H1 (cell line): ENCODE measurements at regions not wholly inside any gene's neighbourhood (a gene's known extent, or its start where the extent isn't known, plus 50 kb on each side); places are given as distances from the start of the nearest gene placed in this dataset.

ENCODE experiments used
- CTCF ChIA-PET: fragments of 300-600 bp; sonication (Branson Sonifier 250); formaldehyde crosslinking; loops from one replicate; lab custom pipeline; 2021; ENCODE audit not compliant: partially characterized antibody; lab: Charles Lee
- POLR2A ChIA-PET: fragments of 300-600 bp; sonication (Branson Sonifier 250); formaldehyde crosslinking; loops from one replicate; lab custom pipeline; 2021; ENCODE audit warnings: inconsistent platforms; ENCODE audit not compliant: partially characterized antibody; lab: Charles Lee
- DNase-seq, 2 experiments: peaks; one replicate each; pipeline versions ENCODE4 v3.0.0 to v3.0.0-alpha.2; 2010 to 2022; ENCODE audit warnings: low spot score in 2 of 2, low read depth in 1 of 2, mixed read lengths in 1 of 2
- FAIRE-seq: peaks from 2 replicates; lab custom pipeline; 2011; peaks lifted over from hg19 to GRCh38; lab: Jason Lieb, UNC
- H2AFZ ChIP-seq: 2 replicates; pipeline ENCODE4 v1.8.1; 2012; ENCODE audit warnings: low read length, inconsistent platforms
- H2AK5ac ChIP-seq: 2 replicates; pipeline ENCODE4 v1.6.1; 2013; ENCODE audit warnings: low read depth, low read length
- H2BK120ac ChIP-seq: replicated peaks from 2 replicates; pipeline ENCODE3; 2013; ENCODE audit warnings: low read depth, low read length, inconsistent platforms
- H2BK12ac ChIP-seq: 2 replicates; pipeline ENCODE4 v1.6.1; 2013; ENCODE audit warnings: low read depth, low read length
- H2BK15ac ChIP-seq: 2 replicates; pipeline ENCODE4 v1.6.1; 2013; ENCODE audit warnings: low read length
- H2BK20ac ChIP-seq: 2 replicates; pipeline ENCODE4 v1.6.1; 2013; ENCODE audit warnings: low read length
- H2BK5ac ChIP-seq: 2 replicates; pipeline ENCODE4 v1.6.1; 2013; ENCODE audit warnings: low read depth, low read length
- H3K14ac ChIP-seq: 2 replicates; pipeline ENCODE4 v1.6.1; 2013; ENCODE audit warnings: inconsistent platforms; ENCODE audit not compliant: insufficient read length
- H3K18ac ChIP-seq: 2 replicates; pipeline ENCODE4 v1.6.1; 2013; ENCODE audit warnings: low read length; ENCODE audit errors: extremely low read depth
- H3K23ac ChIP-seq: 2 replicates; pipeline ENCODE4 v1.6.1; 2013; ENCODE audit warnings: inconsistent platforms; ENCODE audit not compliant: insufficient read length
- H3K23me2 ChIP-seq: 2 replicates; pipeline ENCODE4 v1.6.1; 2013; ENCODE audit warnings: low read depth, low read length
- H3K27ac ChIP-seq: 2 replicates; pipeline ENCODE4 v1.6.1; 2011; ENCODE audit warnings: low read depth, low read length, inconsistent platforms
- H3K27me3 ChIP-seq, 4 experiments: replicated peaks in 1 of 4; 1 replicate in 1 of 4; 2 replicates in 3 of 4; pipeline versions ENCODE4 v1.6.1 to v1.8.1; 2011 to 2013; ENCODE audit warnings: low read length in 3 of 4, mild to moderate bottlenecking in 3 of 4, inconsistent platforms in 2 of 4, mixed read lengths in 2 of 4, moderate library complexity in 1 of 4; ENCODE audit not compliant: control insufficient read depth in 3 of 4, insufficient read depth in 3 of 4; ENCODE audit errors: extremely low read depth in 1 of 4
- H3K36me3 ChIP-seq, 4 experiments: 2 replicates each; pipeline versions ENCODE4 v1.6.1 to v1.8.1; 2011 to 2013; ENCODE audit warnings: mild to moderate bottlenecking in 4 of 4, low read length in 3 of 4, moderate library complexity in 2 of 4, control low read depth in 1 of 4, inconsistent platforms in 1 of 4; ENCODE audit not compliant: insufficient read depth in 4 of 4, control insufficient read depth in 2 of 4
- H3K4ac ChIP-seq: replicated peaks from 2 replicates; pipeline ENCODE3; 2013; ENCODE audit warnings: low read length, low read depth, mixed read lengths, inconsistent platforms; ENCODE audit not compliant: insufficient read length
- H3K4me1 ChIP-seq, 4 experiments: replicated peaks in 1 of 4; 1 replicate in 1 of 4; 2 replicates in 3 of 4; pipeline versions ENCODE4 v1.6.1 to v1.8.1; 2011 to 2013; ENCODE audit warnings: low read length in 3 of 4, inconsistent platforms in 2 of 4, mixed read lengths in 1 of 4; ENCODE audit not compliant: insufficient read depth in 4 of 4, control insufficient read depth in 3 of 4
- H3K4me2 ChIP-seq, 2 experiments: 2 replicates each; pipeline versions ENCODE4 v1.6.1 to v1.8.1; 2011 to 2013; ENCODE audit warnings: low read depth in 2 of 2, low read length in 2 of 2, control low read depth in 1 of 2, inconsistent platforms in 1 of 2, mild to moderate bottlenecking in 1 of 2; ENCODE audit not compliant: insufficient read depth in 1 of 2
- H3K4me3 ChIP-seq, 4 experiments: fragments of 200-600, 300-600 bp in 1 of 4; sonication (generic), shearing (Covaris generic), sonication (Bioruptor Twin) in 1 of 4; 2 replicates each; pipeline versions ENCODE4 v1.5.1 to v1.8.1; 2011 to 2016; ENCODE audit warnings: low read length in 4 of 4, low read depth in 3 of 4, control low read depth in 2 of 4, inconsistent platforms in 2 of 4, mild to moderate bottlenecking in 2 of 4, mixed read lengths in 1 of 4, moderate library complexity in 1 of 4; ENCODE audit not compliant: insufficient read depth in 2 of 4; ENCODE audit errors: extremely low read depth in 1 of 4
- H3K56ac ChIP-seq: replicated peaks from 2 replicates; pipeline ENCODE3; 2013; ENCODE audit warnings: low read depth, mild to moderate bottlenecking, mixed read lengths, low read length, inconsistent platforms; ENCODE audit not compliant: insufficient read length
- H3K79me1 ChIP-seq: 2 replicates; pipeline ENCODE4 v1.6.1; 2013; ENCODE audit warnings: low read depth, low read length, control low read depth
- H3K79me2 ChIP-seq, 2 experiments: 2 replicates each; pipeline versions ENCODE4 v1.6.1 to v1.8.1; 2012 to 2013; ENCODE audit warnings: low read length in 2 of 2, mild to moderate bottlenecking in 2 of 2, inconsistent platforms in 1 of 2; ENCODE audit not compliant: insufficient read depth in 2 of 2, control insufficient read depth in 1 of 2
- H3K9ac ChIP-seq, 4 experiments: replicated peaks in 1 of 4; 1 replicate in 1 of 4; 2 replicates in 3 of 4; pipeline versions ENCODE4 v1.6.1 to v1.8.1; 2011 to 2013; ENCODE audit warnings: low read depth in 3 of 4, low read length in 3 of 4, control low read depth in 2 of 4, mild to moderate bottlenecking in 2 of 4, moderate library complexity in 2 of 4, inconsistent platforms in 1 of 4; ENCODE audit errors: extremely low read depth in 1 of 4
- H3K9me3 ChIP-seq, 2 experiments: 2 replicates each; pipeline versions ENCODE4 v1.6.1 to v1.8.1; 2012 to 2013; ENCODE audit warnings: mild to moderate bottlenecking in 2 of 2, moderate library complexity in 2 of 2, control low read depth in 1 of 2, inconsistent platforms in 1 of 2, low read depth in 1 of 2, low read length in 1 of 2, mixed read lengths in 1 of 2; ENCODE audit not compliant: insufficient read depth in 2 of 2
- H4K20me1 ChIP-seq, 2 experiments: replicated peaks in 1 of 2; 2 replicates each; pipeline versions ENCODE3 to v1.8.1; 2011 to 2013; ENCODE audit warnings: inconsistent platforms in 2 of 2, low read length in 2 of 2, mild to moderate bottlenecking in 1 of 2; ENCODE audit not compliant: insufficient read depth in 2 of 2, control insufficient read depth in 1 of 2
- H4K5ac ChIP-seq: 2 replicates; pipeline ENCODE4 v1.6.1; 2013; ENCODE audit warnings: low read length, low read depth, mixed read lengths, inconsistent platforms; ENCODE audit not compliant: insufficient read length
- H4K8ac ChIP-seq: 2 replicates; pipeline ENCODE4 v1.8.0; 2013; ENCODE audit warnings: mild to moderate bottlenecking, moderate library complexity, low read length, inconsistent platforms; ENCODE audit not compliant: insufficient read depth; ENCODE audit errors: extremely low read depth
- H4K91ac ChIP-seq: replicated peaks from 2 replicates; pipeline ENCODE3; 2013; ENCODE audit warnings: low read length, mixed read lengths, inconsistent platforms; ENCODE audit not compliant: insufficient read length
- BCL11A ChIP-seq, 2 experiments: IDR thresholded peaks; one replicate each; pipeline ENCODE4 v1.6.1; 2011; ENCODE audit warnings: low read depth in 2 of 2, low read length in 2 of 2, mild to moderate bottlenecking in 2 of 2
- BRCA1 ChIP-seq: IDR thresholded peaks from 2 replicates; pipeline ENCODE4 v1.6.1; 2012; ENCODE audit warnings: low read depth, low read length, improper control_type of control experiment
- CHD1 ChIP-seq: IDR thresholded peaks from 2 replicates; pipeline ENCODE4 v1.6.1; 2012; ENCODE audit warnings: low read depth, low read length, improper control_type of control experiment
- E2F6 ChIP-seq: IDR thresholded peaks from 2 replicates; pipeline ENCODE4 v1.6.1; 2012; ENCODE audit warnings: inconsistent platforms
- EP300 ChIP-seq, 2 experiments: IDR thresholded peaks; 1 replicate in 1 of 2; 2 replicates in 1 of 2; pipeline ENCODE4 v1.6.1; 2011 to 2012; ENCODE audit warnings: low read depth in 2 of 2, low read length in 2 of 2, mild to moderate bottlenecking in 2 of 2, borderline replicate concordance in 1 of 2, inconsistent platforms in 1 of 2, moderate library complexity in 1 of 2
- EZH2 ChIP-seq: fragments of 200-600 bp; sonication (generic); IDR thresholded peaks from 2 replicates; pipeline ENCODE4 v1.7.1; 2012; ENCODE audit warnings: low read depth, mild to moderate bottlenecking, moderate library complexity, low read length, inconsistent platforms; ENCODE audit not compliant: severe bottlenecking
- NANOG ChIP-seq: IDR thresholded peaks from 2 replicates; pipeline ENCODE4 v1.6.1; 2011; ENCODE audit warnings: low read length, low read depth, mild to moderate bottlenecking, inconsistent platforms; ENCODE audit not compliant: insufficient read depth, poor library complexity, severe bottlenecking
- POLR2A ChIP-seq, 2 experiments: IDR thresholded peaks; 1 replicate in 1 of 2; 2 replicates in 1 of 2; pipeline ENCODE4 v1.6.1; 2011; ENCODE audit warnings: low read depth in 2 of 2, low read length in 2 of 2, mild to moderate bottlenecking in 2 of 2; ENCODE audit errors: control extremely low read depth in 1 of 2
- POU5F1 ChIP-seq: IDR thresholded peaks from 2 replicates; pipeline ENCODE4 v1.6.1; 2011; ENCODE audit warnings: low read depth, mild to moderate bottlenecking, low read length, moderate library complexity
- RNF2 ChIP-seq: fragments of 200-900, 300-1000 bp; sonication (generic); IDR thresholded peaks from 2 replicates; pipeline ENCODE4 v1.7.1; 2016; ENCODE audit warnings: borderline replicate concordance, low read depth, mild to moderate bottlenecking, antibody characterized with exemption, low read length; ENCODE audit not compliant: poor library complexity, severe bottlenecking; ENCODE audit errors: missing control alignments
- SIX5 ChIP-seq: IDR thresholded peaks from 2 replicates; pipeline ENCODE4 v1.6.1; 2011; ENCODE audit warnings: mild to moderate bottlenecking, low read depth, low read length
- ZNF274 ChIP-seq: IDR thresholded peaks from 2 replicates; pipeline ENCODE4 v1.7.0; 2012; ENCODE audit warnings: low read length, borderline replicate concordance; ENCODE audit errors: extremely low read depth
- WGBS, 2 experiments: shearing (Covaris generic) in 1 of 2; methylation state at CpG; one replicate each; pipeline versions ENCODE4 v1.1.6 to v1.1.7; 2013 to 2015; ENCODE audit warnings: low lambda C conversion rate in 2 of 2, mixed read lengths in 2 of 2, inconsistent platforms in 1 of 2, low coverage in 1 of 2, missing lambda C conversion rate in 1 of 2; ENCODE audit not compliant: insufficient replicate concordance in 2 of 2, insufficient coverage in 1 of 2, insufficient read length in 1 of 2; ENCODE audit errors: extremely low coverage in 1 of 2, missing lambda C conversion rate in 1 of 2; 5-methylcytosine and 5-hydroxymethylcytosine counted together
- TF ChIP-seq, protein P1 (sequence below): IDR thresholded peaks from 2 replicates; pipeline ENCODE4 v1.6.1; 2011; ENCODE audit warnings: low read depth, mild to moderate bottlenecking, low read length; ENCODE audit not compliant: insufficient read depth

- no peak overlapping the region for H2BK15ac ChIP-seq
- no peak overlapping the region for H2AFZ ChIP-seq
- no peak overlapping the region for H4K5ac ChIP-seq
- TF ChIP-seq NANOG (no peak), BRCA1 (no peak), CHD1 (no peak), BCL11A (IDR thresholded peaks at IDR 0.05; ENCODE audit: low read depth in 2 of 2, low read length in 2 of 2) (no peak), E2F6 (no peak), ZNF274 (no peak), POU5F1 (no peak), SIX5 (no peak), RNF2 (no peak), POLR2A (IDR thresholded peaks at IDR 0.05; ENCODE audit: control extremely low read depth in 1 of 2, low read depth in 2 of 2, low read length in 2 of 2) (no peak), EP300 (IDR thresholded peaks at IDR 0.05; ENCODE audit: borderline replicate concordance in 1 of 2, low read depth in 2 of 2, low read length in 2 of 2) (no peak), EZH2 (no peak)
- TF ChIP-seq, protein P1, sequence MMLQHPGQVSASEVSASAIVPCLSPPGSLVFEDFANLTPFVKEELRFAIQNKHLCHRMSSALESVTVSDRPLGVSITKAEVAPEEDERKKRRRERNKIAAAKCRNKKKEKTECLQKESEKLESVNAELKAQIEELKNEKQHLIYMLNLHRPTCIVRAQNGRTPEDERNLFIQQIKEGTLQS = no peak
- H3K4me2 ChIP-seq = no peak overlapping the region
- no peak overlapping the region for H3K4me3 ChIP-seq
- H4K8ac ChIP-seq = no peak overlapping the region
- no peaks in the 10 kb centered on the region for H3K79me1 ChIP-seq
- H2BK5ac ChIP-seq = no peak overlapping the region
- H3K4ac ChIP-seq = no peak overlapping the region
- H3K23me2 ChIP-seq = no peaks in the 10 kb centered on the region
- no peak overlapping the region for H3K9ac ChIP-seq
- peaks cover 42 to 50% of the 10 kb centered on the region in 2 experiments for H3K9me3 ChIP-seq
- no peak overlapping the region for H2BK120ac ChIP-seq
- no peaks in the 10 kb centered on the region for H3K27me3 ChIP-seq
- CTCF ChIA-PET = no interaction called here
- H3K79me2 ChIP-seq = no peaks in the 10 kb centered on the region
- no peaks in the 10 kb centered on the region for H3K4me1 ChIP-seq
- 92% methylated on average over 30 of the region's 31 CpGs; no CpG with 5 or more reads in 1 of the 2 experiments for WGBS, 2 experiments
- no peak for FAIRE-seq
- H2BK20ac ChIP-seq = no peak overlapping the region
- no peak overlapping the region for H3K56ac ChIP-seq
- DNase-seq = no peak
- no peaks in the 10 kb centered on the region for H3K36me3 ChIP-seq
- H4K91ac ChIP-seq = no peak overlapping the region
- H2BK12ac ChIP-seq = no peak overlapping the region
- no peak overlapping the region for H3K18ac ChIP-seq
- H3K27ac ChIP-seq = no peak overlapping the region
- no peak overlapping the region for H2AK5ac ChIP-seq
- no peaks in the 10 kb centered on the region for H4K20me1 ChIP-seq
- H3K23ac ChIP-seq = no peak overlapping the region
- POLR2A ChIA-PET = no interaction called here
- H3K14ac ChIP-seq = no peak overlapping the region
These were observed 2093.4 kb downstream of the TP53TG3F start for GRCh38 chr16:35552763-35553162.
